GM21786 (cell line): ENCODE measurements at regions not wholly inside any gene's neighbourhood (a gene's known extent, or its start where the extent isn't known, plus 50 kb on each side); places are given as distances from the start of the nearest gene placed in this dataset.
"Not testable (repeated sequence)": the region's sequence is repeated elsewhere in the genome, so short reads cannot be mapped to it uniquely, and the experiment has no call there.

Experiments used
- ATAC-seq: cut with Tn5 transposase; IDR thresholded peaks from one replicate; pipeline ENCODE4 v1.9.1; 2021; ENCODE audit not compliant: unreplicated experiment

DNA sequence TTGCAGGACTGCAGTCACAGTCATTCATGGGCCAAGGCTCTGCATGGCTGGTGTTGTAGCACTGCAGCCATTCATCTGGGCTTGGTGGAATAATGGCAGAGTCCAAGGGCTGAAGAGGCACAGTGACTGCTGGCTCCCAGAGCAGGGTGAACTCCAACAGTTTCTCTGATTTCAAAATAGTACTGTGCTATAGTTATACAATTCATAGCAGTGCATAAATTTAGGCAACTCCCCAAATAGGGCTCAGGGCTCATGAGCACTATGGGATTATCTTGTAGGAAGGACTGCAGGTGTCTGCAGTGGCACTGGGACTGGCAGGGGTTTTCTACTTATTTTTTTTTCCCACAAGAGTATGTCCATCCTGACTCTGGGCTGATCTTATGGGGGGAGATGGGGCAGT lies 642.5 kb upstream of the SGCD start:
- no peak for ATAC-seq

- no peak for ATAC-seq
Measured at GRCh38 chr5:155686131-155686530, 640.8 kb upstream of the SGCD start.

DNA sequence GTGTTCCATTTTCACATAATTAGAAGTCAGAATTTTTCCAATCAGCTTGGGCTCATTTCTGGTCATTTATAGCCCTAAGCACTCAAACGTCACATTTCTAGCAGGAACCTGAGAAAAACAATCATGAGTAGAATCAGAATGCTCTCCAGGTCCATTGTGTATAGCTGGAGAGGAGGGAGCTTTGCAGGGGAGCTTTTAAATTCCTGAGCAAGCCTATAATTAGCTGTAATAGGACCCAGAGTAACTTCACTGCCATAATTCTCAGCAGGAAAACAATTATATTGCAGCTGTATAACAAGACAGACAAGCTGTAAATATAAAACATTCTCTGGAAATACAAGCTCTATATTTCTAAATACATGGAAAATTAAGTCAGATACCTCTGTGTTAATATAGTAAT lies 637.6 kb upstream of the SGCD start:
- ATAC-seq = no peak

- ATAC-seq = no peak
Measured at GRCh38 chr5:155696362-155696761, 630.6 kb upstream of the SGCD start.

DNA sequence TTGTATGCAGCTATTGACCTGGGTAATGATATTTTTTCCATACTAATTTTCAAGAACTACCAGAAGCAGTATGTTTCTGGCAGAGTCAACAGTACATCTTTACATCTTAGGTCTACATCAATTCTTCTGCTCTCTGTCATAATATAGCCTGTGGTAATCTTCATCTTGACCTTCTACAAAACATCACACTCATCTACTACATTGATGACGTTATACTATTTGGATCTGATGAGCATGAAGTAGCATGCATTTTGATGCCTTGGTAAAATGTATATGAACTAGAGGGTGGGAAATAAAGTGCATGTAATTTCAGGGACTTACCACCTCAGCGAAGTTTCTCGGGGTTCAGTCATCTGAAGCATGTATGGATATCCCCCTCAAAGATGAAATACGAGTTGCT lies 629.7 kb upstream of the SGCD start:
- no peak for ATAC-seq

- no peak for ATAC-seq
Measured at GRCh38 chr5:155699385-155699784, 627.6 kb upstream of the SGCD start.

DNA sequence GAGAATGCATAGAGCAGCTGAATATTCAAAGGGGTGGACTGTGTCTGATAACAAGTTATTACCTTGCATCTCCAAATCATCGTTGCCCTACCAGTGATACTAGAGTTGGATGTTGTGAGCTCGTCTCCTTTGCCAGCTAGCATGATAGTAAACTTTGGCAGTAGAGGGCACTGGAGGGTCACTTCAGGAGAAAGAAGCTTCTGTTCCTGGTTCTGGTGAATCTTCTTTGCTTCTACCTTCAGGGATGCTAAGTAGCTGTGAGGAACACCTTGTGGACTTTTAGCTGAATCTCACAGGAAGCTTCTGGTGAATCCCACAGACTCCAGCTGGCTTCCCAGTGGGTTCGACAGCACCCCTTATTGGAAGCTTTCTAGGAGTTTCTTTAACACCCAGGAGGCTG lies 626.6 kb upstream of the SGCD start:
- no peak for ATAC-seq

GRCh38 chr5:155711882-155712281 lies 615.1 kb upstream of the SGCD start:
- ATAC-seq = no peak

DNA sequence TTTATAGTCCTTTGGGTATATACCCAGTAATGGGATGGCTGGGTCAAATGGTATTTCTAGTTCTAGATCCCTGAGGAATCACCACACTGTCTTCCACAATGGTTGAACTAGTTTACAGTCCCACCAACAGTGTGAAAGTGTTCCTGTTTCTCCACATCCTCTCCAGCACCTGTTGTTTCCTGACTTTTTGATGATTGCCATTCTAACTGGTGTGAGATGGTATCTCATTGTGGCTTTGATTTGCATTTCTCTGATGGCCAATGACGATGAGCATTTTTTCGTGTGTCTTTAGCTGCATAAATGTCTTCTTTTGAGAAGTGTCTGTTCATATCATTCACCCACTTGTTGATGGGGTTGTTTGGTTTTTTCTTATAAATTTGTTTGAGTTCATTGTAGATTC lies 612.5 kb upstream of the SGCD start:
- ATAC-seq = not testable (repeated sequence)

DNA sequence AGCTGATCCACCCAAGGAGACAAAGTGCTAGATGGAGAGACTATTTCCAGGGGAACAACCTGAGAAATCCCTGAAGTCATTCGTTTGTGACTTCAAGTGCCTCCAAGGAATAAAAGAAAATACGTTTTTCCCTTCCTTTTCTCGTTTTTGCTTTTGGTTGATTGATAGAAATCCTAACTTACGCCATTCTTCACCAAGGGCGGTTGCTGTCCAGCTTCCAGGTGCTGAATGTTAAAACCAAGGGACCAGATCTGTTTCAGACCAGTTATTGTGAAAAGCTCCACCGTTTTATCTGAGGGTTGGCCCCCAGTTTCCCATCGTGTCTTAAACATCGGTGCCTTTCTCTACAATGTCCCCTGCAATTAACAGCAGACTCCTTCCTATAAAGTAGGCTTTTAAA lies 600.7 kb upstream of the SGCD start:
- no peak for ATAC-seq

DNA sequence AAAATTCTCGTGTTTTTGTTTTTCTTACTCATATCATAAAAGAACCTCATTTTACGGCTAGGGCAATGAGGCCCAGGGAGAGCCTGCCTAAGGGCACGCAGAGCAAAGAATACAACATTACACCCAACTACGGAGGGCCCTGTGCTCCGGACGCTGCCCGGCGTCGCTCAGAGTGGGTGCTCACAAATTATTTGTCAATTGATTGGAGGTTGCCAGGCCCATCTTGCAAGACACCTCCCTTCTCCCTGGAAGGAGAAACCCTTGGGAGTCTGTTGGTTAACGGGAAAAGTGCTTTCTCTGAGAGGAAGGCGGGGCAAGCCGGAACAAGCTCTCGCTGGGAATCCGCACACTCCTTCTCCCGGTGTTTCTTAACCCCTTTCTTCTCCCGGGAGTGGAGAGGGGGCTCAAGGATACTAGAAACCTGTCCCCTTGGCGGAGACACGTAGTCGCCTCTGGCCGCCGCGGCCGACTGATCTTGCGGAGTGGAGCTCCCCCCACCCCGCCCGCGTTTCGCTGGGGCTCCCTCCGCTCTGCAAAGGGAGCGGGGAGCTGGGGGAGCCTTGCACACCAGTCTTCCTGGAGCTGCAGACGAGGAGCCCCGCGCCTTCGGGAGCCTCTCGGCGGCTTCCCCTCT lies 599.3 kb upstream of the SGCD start:
- no peak for ATAC-seq

DNA sequence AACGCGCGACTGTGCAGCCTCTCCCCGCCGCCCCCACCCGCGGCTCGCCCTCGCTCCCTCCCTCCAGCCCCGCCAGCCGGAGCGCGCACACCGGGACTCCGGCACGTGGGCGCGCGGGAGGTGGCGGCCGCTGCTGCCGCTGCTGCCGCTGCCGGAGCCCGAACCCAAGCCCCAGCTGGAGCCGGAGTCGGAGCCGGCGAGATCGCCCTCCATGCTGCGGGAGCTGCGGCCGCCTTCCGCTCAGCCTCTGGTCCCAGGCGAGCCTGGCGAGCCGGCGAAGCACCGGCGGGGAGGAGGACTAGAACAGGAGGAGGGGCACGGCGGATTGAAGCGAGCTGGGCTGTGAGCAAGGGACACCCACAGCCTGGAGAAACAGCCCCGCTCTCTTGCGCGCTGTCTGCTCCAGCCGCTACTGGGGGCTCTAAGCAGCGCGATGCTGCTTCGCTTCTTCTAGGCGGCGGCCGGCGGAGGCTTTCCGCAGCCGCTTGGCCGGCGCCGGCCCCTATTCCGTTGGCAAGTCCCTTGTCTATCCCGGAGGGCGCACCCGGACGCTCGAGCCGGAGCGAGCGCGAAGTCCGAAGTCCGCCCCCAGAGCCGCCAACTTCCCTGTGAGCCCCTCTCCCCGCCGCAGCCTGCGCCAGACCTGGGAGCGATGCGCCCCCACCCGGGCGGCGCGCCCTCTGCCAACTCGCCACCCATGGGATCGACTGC lies 598.7 kb upstream of the SGCD start:
- ATAC-seq = no peak

- ATAC-seq = no peak
Measured at GRCh38 chr5:155728857-155729683, 597.9 kb upstream of the SGCD start.

DNA sequence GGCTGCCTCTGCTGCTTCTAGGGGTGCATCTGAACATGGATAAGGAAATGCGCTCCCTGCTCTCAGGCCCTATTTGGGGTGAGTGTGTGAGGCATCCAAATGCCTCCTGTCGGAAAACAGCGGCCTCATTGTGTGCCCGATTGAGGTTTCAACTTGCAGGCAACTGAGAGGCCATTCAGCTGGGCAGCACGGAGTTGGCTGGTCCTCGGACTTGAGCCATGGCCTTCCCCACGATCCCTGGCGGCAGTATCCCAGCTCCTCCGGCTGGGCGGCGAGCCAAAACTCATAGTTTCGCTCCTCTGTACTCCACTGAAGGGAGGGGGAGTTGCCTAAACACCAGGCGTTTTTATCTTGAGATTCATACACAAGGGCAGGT lies 597.3 kb upstream of the SGCD start:
- no peak for ATAC-seq

DNA sequence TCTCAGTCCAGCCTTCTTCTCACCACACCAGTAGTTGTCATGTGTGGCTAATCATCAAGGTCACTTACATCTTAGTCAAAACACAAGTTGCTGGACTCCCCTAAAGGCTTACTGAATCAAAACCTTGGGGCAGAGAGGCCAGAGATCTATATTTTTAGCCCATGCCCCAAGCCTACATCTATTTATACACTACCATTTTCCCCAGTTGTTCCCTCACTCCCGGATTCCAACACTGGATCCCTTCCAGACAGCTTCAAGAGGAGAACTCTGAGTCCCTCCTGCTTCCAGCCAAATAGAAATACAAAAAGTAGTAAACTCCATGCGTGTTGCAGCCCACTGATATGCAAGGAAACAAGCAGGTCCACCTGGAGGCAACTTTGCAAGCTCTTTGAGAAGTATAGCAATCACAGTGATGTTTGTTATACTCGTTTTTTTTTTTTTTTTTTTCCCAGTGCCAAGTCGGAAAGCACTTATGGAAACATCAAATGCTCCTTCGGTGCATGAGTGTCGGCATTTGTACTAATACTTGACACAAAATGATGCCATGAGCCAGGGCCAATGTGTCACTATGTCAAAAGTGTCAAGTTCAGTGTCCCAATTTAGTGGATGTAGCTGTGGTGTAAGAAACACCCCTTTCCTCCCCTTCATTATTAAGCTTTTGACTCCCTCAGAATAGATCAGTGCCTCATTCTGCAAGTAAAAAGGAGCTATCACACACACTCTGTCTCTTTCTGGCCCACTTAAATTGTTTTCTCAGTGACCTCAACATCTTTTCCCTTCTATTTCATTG lies 594.2 kb upstream of the SGCD start:
- ATAC-seq = no peak

DNA sequence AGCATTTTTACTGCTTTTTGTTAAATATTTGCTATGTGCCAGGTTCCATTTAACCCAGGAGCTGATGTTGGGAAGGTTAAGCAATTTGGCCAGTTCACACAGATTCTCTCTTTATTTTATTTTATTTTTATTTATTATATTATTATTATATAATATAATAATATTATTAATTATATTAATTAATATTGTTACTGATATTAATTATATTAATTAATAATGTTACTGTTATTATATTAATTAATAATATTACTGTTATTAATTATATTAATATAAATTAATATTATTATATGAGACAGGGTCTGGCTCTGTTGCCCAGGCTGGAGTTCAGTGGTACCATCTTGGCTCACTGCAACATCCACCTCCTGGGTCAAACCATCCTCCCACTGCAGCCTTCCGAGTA lies 593.0 kb upstream of the SGCD start:
- no peak for ATAC-seq

- ATAC-seq = no peak
Measured at GRCh38 chr5:155735388-155735787, 591.6 kb upstream of the SGCD start.

DNA sequence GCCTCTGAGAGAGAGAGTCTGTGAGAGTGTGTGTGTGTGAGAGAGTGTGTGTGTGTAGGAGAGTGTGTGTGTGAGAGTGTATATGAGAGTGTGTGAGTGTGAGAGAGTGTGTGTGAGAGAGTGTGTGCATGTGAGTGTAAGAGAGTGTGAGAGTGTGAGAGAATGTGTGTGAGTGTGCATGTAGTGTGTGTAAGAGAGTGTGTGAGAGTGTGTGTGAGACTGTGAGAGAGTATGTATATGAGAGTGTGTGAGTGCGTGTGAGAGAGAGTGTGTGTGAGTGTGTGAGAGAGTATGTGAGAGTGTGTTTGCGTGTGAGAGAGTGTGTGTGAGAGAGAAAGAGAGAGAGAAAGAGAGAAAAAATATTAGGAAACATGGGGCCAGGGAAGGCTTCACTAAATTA lies 588.3 kb upstream of the SGCD start:
- no peak for ATAC-seq

DNA sequence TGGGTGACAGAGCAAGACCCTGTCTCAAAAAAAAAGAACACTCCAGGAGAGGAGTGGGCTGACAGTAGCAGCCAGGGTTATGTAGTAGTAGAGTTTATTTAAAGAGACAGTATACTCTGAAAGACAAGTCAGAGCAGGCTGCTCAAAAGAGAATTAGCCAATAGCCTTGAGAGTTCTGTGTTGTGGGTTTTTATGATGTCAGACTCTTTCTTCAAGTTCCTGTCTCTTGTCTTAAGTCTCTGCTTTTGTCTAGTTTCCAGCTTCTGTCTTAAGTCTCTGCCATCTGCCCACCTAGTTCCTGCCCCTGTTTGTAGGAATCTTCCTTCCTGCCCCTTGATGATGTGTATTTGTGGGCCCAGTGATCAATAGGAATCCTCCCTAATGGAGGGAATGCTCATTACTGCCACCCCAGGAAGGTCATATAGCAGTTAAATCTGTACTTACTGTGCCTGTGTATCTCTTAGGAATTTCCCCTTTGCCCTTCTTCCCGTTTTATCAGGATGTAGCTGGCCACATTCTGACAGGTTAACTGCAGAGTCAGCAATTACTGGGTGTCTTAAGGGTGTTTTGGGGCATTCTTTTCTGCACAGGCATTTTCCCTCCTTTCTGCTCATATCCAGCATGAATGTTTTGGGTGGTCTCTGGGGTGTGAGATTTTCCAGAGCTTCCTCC lies 580.5 kb upstream of the SGCD start:
- no peak for ATAC-seq

DNA sequence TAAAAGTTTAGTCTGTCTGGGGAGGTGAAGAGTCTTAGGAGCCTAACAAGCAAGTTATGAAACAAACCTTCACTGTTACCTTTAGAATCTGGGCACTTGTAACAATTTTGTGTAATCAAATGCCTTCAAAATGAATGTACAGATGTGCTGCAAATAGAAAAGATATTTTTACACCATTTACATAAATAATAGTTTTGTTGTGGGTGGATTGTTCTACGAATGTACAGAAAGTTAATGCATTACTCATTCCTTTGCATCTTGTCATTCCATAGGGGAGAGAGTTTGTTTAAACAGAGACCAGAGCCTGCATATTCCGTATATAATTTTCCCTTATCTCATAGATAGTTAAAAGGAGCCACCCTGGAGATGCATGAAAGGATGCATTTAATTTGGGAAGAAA lies 576.9 kb upstream of the SGCD start:
- ATAC-seq = no peak

GRCh38 chr5:155750571-155750970 lies 576.4 kb upstream of the SGCD start:
- ATAC-seq = no peak
